ENCODE measurements at regions not wholly inside any gene's neighbourhood (a gene's known extent, or its start where the extent isn't known, plus 50 kb on each side); places are given as distances from the start of the nearest gene placed in this dataset.

DNA sequence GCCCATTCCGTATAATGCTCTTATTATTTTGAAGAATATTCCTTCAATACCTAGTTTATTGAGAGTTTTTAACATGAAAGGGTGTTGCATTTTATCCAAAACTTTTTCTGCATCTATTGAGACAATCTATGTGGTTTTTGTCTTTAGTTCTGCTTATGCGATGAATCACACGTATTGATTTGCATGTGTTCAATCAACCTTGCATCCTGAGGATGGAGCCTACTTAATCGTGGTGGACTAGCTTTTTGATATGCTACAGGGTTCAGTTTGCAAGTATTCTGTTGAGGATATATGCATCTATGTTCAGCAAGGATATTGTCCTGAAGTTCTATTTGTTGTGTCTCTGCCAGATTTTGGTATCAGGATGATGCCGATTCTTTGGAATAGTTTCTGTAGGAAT is 1070.3 kb upstream of the CDH18 start:
- Histone ChIP-seq H3K36me3 (no peaks in the 10 kb centered on the region), H3K27me3 (no peaks in the 10 kb centered on the region), H3K4me1 (no peaks in the 10 kb centered on the region), H3K27ac (no peak overlapping the region), H3K4me3 (no peak overlapping the region), H3K9me3 (peaks cover 0 to 6% (median 0%) of the 10 kb centered on the region in 4 donors)
- TF ChIP-seq EP300 (IDR thresholded peaks at IDR 0.05), result no peak
- TF ChIP-seq, protein P1, sequence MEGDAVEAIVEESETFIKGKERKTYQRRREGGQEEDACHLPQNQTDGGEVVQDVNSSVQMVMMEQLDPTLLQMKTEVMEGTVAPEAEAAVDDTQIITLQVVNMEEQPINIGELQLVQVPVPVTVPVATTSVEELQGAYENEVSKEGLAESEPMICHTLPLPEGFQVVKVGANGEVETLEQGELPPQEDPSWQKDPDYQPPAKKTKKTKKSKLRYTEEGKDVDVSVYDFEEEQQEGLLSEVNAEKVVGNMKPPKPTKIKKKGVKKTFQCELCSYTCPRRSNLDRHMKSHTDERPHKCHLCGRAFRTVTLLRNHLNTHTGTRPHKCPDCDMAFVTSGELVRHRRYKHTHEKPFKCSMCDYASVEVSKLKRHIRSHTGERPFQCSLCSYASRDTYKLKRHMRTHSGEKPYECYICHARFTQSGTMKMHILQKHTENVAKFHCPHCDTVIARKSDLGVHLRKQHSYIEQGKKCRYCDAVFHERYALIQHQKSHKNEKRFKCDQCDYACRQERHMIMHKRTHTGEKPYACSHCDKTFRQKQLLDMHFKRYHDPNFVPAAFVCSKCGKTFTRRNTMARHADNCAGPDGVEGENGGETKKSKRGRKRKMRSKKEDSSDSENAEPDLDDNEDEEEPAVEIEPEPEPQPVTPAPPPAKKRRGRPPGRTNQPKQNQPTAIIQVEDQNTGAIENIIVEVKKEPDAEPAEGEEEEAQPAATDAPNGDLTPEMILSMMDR (IDR thresholded peaks at IDR 0.05), result no peak
- TF ChIP-seq POLR2AphosphoS5 (IDR thresholded peaks at IDR 0.05), result no peak
- TF ChIP-seq POLR2A (IDR thresholded peaks at IDR 0.05), result no peak
- intact Hi-C loops (cut with DNase I), result no loop called here
- 82 to 89% methylated on average over 5 of the region's 5 CpGs for WGBS, 2 donors
- DNase-seq, result no peak

DNA sequence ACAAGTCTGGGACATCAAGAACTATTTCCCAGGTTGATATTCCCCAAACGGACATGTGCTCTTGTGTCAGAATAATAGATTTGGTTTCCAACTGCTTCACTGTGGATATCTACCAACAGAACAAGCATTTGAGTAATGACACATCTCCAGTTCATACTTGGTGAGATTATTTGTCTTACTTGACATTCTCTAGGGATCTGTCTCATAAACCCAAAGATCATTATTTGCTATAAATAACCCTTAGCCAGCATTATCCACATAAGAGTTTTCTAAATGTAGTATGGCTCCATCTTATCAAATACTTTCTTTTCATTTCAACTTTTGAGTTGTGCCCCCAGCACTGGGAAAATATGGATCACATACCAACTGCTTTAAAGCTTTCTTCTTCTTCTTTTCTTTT is 1063.9 kb upstream of the CDH18 start:
- DNase-seq, result no peak
- Histone ChIP-seq H3K9me3 (no peaks in the 10 kb centered on the region), H3K4me1 (no peaks in the 10 kb centered on the region), H3K27ac (no peak overlapping the region), H3K36me3 (no peaks in the 10 kb centered on the region), H3K27me3 (no peaks in the 10 kb centered on the region), H3K4me3 (no peak overlapping the region)
- TF ChIP-seq POLR2A (IDR thresholded peaks at IDR 0.05) (no peak), EP300 (IDR thresholded peaks at IDR 0.05) (no peak)
- TF ChIP-seq, protein P1 (IDR thresholded peaks at IDR 0.05), result no peak
- intact Hi-C loops (cut with DNase I), result no loop called here
- 85 to 86% methylated on average over 1 of the region's 1 CpG for WGBS, 2 donors

- H3K4me1 ChIP-seq, result no peaks in the 10 kb centered on the region
- intact Hi-C loops (cut with DNase I), result no loop called here
- WGBS, 2 donors, result 47 to 72% methylated on average over 2 of the region's 2 CpGs
- H3K4me3 ChIP-seq, result no peak overlapping the region
- no peak for DNase-seq
- no peaks in the 10 kb centered on the region for H3K9me3 ChIP-seq
- H3K27me3 ChIP-seq, result no peaks in the 10 kb centered on the region
- H3K27ac ChIP-seq, result no peak overlapping the region
- H3K36me3 ChIP-seq, result no peaks in the 10 kb centered on the region
- TF ChIP-seq, protein P1 (IDR thresholded peaks at IDR 0.05), result no peak
- no peak for TF ChIP-seq EP300 (IDR thresholded peaks at IDR 0.05)
- no peak for TF ChIP-seq POLR2AphosphoS5 (IDR thresholded peaks at IDR 0.05)
- TF ChIP-seq POLR2A (IDR thresholded peaks at IDR 0.05), result no peak
These were observed 1061.9 kb upstream of the CDH18 start for GRCh38 chr5:21049901-21050300.

DNA sequence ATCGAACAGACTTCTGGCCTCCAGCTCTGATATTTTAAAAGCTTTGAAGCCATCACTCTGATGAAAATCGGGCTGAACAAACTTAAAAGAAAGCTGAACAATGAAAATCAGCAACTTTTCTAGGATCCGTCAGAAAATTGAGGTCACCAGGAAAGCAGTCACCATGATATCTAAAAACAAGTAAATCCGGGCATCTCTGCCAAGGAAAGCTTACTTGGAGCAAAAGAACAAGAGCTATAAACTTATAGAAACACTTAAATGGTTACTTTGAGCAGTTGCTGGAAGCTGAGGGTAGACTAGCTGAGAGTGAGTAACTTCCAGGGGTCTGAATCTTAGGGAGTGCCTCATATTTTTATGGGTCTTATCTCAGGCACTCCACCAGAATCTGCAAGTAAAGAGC is 1043.0 kb upstream of the CDH18 start:
- Histone ChIP-seq H3K36me3 (no peaks in the 10 kb centered on the region), H3K27me3 (no peaks in the 10 kb centered on the region), H3K27ac (no peak overlapping the region), H3K9me3 (peaks cover 0 to 3% (median 0%) of the 10 kb centered on the region in 4 donors), H3K4me3 (no peak overlapping the region), H3K4me1 (no peaks in the 10 kb centered on the region)
- intact Hi-C loops (cut with DNase I), result no loop called here
- DNase-seq, result no peak
- 75 to 80% methylated on average over 4 of the region's 4 CpGs for WGBS, 2 donors
- TF ChIP-seq POLR2A (IDR thresholded peaks at IDR 0.05) (no peak), POLR2AphosphoS5 (IDR thresholded peaks at IDR 0.05) (no peak), EP300 (IDR thresholded peaks at IDR 0.05) (no peak)
- TF ChIP-seq, protein P1 (IDR thresholded peaks at IDR 0.05), result no peak

DNA sequence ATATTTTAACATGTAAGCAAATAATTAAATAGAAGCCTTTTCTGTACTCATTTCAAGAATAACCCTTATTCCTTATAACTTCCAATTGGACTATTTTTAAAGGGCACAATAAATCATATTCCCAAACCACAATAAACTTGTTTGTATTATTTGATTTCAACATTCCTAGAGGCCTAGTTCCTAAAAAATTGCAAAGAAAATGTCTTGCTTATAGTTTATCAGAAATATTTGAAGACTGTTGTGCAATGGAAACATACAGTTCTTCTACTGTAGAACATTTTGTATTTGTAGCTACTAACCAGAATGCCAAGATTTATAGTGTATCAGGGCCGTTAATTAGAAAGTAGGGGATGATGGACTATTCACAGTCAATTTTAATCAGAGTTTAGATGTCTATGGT is 1037.0 kb upstream of the CDH18 start:
- WGBS, 2 donors, result 51 to 80% methylated on average over 1 of the region's 1 CpG
- no peaks in the 10 kb centered on the region for H3K27me3 ChIP-seq
- no peaks in the 10 kb centered on the region for H3K36me3 ChIP-seq
- TF ChIP-seq EP300 (IDR thresholded peaks at IDR 0.05) (no peak), POLR2AphosphoS5 (IDR thresholded peaks at IDR 0.05) (no peak), POLR2A (IDR thresholded peaks at IDR 0.05) (no peak)
- TF ChIP-seq, protein P1 (IDR thresholded peaks at IDR 0.05), result no peak
- peaks cover 0 to 3% (median 0%) of the 10 kb centered on the region in 4 donors for H3K9me3 ChIP-seq
- H3K4me3 ChIP-seq, result no peak overlapping the region
- intact Hi-C loops (cut with DNase I), result no loop called here
- no peaks in the 10 kb centered on the region for H3K4me1 ChIP-seq
- no peak overlapping the region for H3K27ac ChIP-seq
- DNase-seq, result no peak
